ENCODE measurements at regions not wholly inside any gene's neighbourhood (a gene's known extent, or its start where the extent isn't known, plus 50 kb on each side); places are given as distances from the start of the nearest gene placed in this dataset.

DNA sequence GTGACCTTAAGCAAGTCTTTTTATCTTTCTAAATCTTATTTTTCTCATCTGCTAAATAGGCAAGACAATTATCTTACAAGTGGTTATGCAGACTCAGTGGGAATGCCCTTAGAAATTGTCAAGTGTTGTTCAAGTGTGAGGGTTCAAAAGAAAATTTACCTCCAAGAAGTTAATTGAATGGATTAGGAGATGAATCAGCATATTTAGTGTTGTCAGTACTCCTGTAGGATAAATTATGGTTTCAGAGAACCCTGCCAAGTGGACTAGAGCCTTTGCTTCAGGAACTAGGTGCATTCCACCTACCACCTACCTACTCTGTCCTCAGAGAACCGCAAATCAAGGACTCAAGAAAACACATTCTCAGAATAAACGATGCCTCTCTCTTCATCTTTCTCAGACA, 69.8 kb upstream of the KCTD1 start:
- TF ChIP-seq, protein P1, sequence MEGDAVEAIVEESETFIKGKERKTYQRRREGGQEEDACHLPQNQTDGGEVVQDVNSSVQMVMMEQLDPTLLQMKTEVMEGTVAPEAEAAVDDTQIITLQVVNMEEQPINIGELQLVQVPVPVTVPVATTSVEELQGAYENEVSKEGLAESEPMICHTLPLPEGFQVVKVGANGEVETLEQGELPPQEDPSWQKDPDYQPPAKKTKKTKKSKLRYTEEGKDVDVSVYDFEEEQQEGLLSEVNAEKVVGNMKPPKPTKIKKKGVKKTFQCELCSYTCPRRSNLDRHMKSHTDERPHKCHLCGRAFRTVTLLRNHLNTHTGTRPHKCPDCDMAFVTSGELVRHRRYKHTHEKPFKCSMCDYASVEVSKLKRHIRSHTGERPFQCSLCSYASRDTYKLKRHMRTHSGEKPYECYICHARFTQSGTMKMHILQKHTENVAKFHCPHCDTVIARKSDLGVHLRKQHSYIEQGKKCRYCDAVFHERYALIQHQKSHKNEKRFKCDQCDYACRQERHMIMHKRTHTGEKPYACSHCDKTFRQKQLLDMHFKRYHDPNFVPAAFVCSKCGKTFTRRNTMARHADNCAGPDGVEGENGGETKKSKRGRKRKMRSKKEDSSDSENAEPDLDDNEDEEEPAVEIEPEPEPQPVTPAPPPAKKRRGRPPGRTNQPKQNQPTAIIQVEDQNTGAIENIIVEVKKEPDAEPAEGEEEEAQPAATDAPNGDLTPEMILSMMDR (IDR thresholded peaks at IDR 0.05; ENCODE audit: borderline replicate concordance, insufficient read depth, low read depth, low read length): no peak
- H3K4me3 ChIP-seq (ENCODE audit: low read depth, low read length): no peak overlapping the region

DNA sequence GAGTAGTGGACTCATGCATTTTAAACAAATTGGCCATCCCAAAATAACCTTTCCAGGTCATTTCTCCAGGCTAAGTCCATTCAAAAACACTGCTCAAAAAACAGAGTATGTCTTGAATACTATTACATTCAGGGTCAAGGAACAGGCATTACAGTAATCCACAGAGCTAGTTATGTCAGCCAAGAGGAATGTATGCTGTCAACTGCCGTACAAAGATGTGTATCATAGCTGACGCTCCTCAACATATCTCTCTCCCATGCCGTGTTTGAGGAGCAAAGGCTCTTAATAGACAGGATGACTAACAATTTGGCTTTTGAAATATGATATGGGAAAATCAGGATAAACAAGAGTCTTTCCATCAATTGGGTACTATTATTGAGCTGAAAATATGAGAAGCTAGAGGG, 68.8 kb upstream of the KCTD1 start:
- no peak overlapping the region for H3K4me3 ChIP-seq (ENCODE audit: low read depth, low read length)
- TF ChIP-seq, protein P1 (IDR thresholded peaks at IDR 0.05; ENCODE audit: borderline replicate concordance, insufficient read depth, low read depth, low read length): no peak

DNA sequence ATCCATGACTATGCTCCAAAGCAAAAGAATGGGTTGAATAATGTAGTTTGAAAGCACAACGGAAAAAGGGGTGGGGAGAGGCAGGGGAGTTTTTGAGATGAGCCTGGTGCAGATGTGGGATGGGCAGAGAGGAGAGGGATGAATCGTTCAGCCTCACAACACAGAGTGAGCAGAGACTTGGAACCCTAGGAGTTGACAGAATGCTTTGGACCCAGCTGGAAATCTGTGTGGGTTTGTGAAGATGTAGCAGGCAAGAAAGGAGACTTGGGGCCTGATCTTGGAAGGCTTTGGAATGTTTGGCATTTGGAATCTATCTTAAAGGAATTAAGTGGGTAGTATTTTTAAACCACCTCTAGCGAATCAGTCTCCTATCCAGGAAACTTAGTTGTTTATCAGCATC, 66.0 kb upstream of the KCTD1 start:
- TF ChIP-seq, protein P1 (IDR thresholded peaks at IDR 0.05; ENCODE audit: borderline replicate concordance, insufficient read depth, low read depth, low read length): no peak
- H3K4me3 ChIP-seq (ENCODE audit: low read depth, low read length): no peak overlapping the region

Data from GM12875 (cell line).